ENCODE measurements at regions not wholly inside any gene's neighbourhood (a gene's known extent, or its start where the extent isn't known, plus 50 kb on each side); places are given as distances from the start of the nearest gene placed in this dataset.

DNA sequence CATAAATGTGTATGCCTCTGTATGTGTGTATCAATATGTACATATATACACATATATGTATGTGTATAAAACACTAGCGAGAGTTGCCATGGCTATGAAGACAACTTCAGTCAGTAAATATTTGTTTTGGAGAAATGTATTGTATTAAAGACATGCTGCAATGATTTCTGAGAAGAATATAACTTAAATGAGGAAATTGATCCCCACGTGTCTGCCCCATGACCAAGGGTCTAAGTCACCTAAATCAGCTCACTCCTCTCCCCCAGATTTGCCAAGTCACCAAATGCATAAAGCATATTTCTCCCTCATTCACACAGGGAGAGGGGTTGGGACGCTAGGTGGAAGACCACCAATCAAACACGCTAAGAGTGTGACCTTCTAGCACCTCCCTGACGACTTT lies 58.3 kb upstream of the LYST start:
- TF ChIP-seq FOXK2 (IDR thresholded peaks at IDR 0.05) (no peak), ZNF384 (IDR thresholded peaks at IDR 0.05) (no peak), CTBP1 (IDR thresholded peaks at IDR 0.05; ENCODE audit: borderline replicate concordance) (no peak)
- TF ChIP-seq, protein P1, sequence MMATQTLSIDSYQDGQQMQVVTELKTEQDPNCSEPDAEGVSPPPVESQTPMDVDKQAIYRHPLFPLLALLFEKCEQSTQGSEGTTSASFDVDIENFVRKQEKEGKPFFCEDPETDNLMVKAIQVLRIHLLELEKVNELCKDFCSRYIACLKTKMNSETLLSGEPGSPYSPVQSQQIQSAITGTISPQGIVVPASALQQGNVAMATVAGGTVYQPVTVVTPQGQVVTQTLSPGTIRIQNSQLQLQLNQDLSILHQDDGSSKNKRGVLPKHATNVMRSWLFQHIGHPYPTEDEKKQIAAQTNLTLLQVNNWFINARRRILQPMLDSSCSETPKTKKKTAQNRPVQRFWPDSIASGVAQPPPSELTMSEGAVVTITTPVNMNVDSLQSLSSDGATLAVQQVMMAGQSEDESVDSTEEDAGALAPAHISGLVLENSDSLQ (IDR thresholded peaks at IDR 0.05), result no peak
- POLR2A ChIA-PET, result interaction anchor here (1.5 kb wide), 1 partner anchor 57 kb away, joined by 4 read pairs; no protein-coding TSS in a partner anchor
- CTCF ChIA-PET, result interaction anchor here (0.6 kb wide), 1 partner anchor 194 kb away, joined by 4 read pairs; no protein-coding TSS in a partner anchor
- DNase-seq (ENCODE audit: extremely low spot score), result no peak

DNA sequence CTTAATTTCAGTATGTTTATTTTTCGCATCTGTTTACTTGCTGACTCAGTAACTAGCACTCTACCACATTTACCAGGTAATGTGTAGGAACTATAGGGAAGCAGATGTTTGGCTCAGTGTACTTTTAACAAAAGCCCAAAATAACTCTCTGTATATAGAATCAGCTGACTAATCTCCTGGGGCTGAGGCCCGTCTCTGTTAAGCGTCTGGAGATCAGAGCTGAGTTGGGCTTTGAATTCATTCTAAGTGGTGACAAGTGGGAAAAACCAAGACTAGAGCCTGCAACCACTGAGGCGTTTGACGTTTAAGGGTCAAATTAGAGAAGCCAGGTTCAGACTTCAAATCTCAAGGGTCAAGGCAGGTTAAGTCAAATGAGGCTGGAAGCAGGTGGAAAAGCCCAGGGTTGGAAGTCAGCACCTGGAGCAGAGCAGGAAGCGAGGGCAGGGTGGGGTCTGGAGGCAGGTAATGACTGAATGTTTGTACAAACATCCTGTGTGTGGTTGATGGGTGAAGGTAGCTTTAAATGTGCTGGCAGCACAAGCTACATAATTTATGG lies 56.8 kb upstream of the LYST start:
- CTCF ChIA-PET, result interaction anchor here (1.0 kb wide), 1 partner anchor 11 kb away, joined by 3 read pairs; no protein-coding TSS in a partner anchor
- TF ChIP-seq ELF4 (IDR thresholded peaks at IDR 0.05) (no peak), ZNF384 (IDR thresholded peaks at IDR 0.05) (no peak), FOXM1 (IDR thresholded peaks at IDR 0.05; ENCODE audit: borderline replicate concordance) (no peak), ARNT (IDR thresholded peaks at IDR 0.05) (no peak), SP1 (IDR thresholded peaks at IDR 0.05) (no peak)
- TF ChIP-seq, protein P1 (IDR thresholded peaks at IDR 0.05), result no peak
- DNase-seq (ENCODE audit: extremely low spot score), result no peak
- POLR2A ChIA-PET, result no interaction called here

DNA sequence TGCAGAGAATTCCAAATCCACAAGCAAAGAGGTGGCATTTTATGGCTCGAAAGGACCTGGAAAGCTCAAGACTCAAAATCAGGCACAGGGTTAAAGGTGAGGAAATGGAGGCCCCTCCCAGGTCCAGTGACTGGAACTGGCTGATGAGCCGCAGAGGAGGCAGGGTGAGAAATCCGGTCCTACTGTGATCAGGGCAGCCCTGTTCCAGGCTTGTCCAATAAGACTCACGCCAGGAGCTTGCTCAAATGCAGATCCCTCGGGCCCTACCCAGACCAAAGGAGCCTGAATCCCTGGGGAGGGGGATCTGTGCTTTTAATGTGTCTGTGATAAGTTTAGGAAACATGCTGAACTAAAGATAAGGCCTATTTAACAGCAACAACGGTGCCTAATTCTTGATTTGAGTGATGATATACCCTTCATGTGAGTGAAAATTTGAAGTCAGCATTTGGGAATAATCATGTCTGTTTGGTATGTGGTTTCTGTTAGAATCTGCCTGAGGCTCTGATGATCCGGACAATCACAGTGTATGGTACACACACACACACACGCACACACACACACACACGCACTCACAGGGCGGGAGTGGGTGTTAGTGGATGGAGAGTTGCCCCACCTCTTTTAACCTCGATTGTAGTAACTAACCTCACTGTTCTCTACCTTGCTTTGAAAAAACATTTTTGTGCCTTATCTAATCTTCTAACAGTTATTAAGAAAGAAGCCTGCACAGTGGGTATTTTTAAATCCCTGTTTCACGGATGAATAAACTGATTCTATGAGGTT lies 54.1 kb upstream of the LYST start:
- no peak for DNase-seq (ENCODE audit: extremely low spot score)
- ChIA-PET CTCF (interaction anchor here (0.8 kb wide), 1 partner anchor 51 kb away, joined by 3 read pairs; no protein-coding TSS in a partner anchor), POLR2A (interaction anchor here (1.1 kb wide), 1 partner anchor 9 kb away, joined by 3 read pairs; no protein-coding TSS in a partner anchor)
- no peak for TF ChIP-seq ZNF384 (IDR thresholded peaks at IDR 0.05)
- no peak for TF ChIP-seq SP1 (IDR thresholded peaks at IDR 0.05)
- TF ChIP-seq SUZ12 (IDR thresholded peaks at IDR 0.05), result no peak
- no peak for TF ChIP-seq TARDBP (IDR thresholded peaks at IDR 0.05)
- TF ChIP-seq FOXA1 (IDR thresholded peaks at IDR 0.05), result no peak
- TF ChIP-seq FOXK2 (IDR thresholded peaks at IDR 0.05), result no peak
- no peak for TF ChIP-seq HDGF (IDR thresholded peaks at IDR 0.05; ENCODE audit: borderline replicate concordance)
- TF ChIP-seq L3MBTL2 (conservative IDR thresholded peaks at IDR 0.05), result no peak
- TF ChIP-seq ARNT (IDR thresholded peaks at IDR 0.05), result no peak
- TF ChIP-seq, protein P1 (IDR thresholded peaks at IDR 0.05), result no peak
- no peak for TF ChIP-seq NFRKB (IDR thresholded peaks at IDR 0.05)
- TF ChIP-seq FOXM1 (IDR thresholded peaks at IDR 0.05; ENCODE audit: borderline replicate concordance), result no peak
- TF ChIP-seq ELF4 (IDR thresholded peaks at IDR 0.05), result no peak
- TF ChIP-seq CTBP1 (IDR thresholded peaks at IDR 0.05; ENCODE audit: borderline replicate concordance), result no peak
- no peak for TF ChIP-seq LEF1 (IDR thresholded peaks at IDR 0.05; ENCODE audit: borderline replicate concordance)
- TF ChIP-seq BHLHE40 (IDR thresholded peaks at IDR 0.05; ENCODE audit: borderline replicate concordance), result no peak

DNA sequence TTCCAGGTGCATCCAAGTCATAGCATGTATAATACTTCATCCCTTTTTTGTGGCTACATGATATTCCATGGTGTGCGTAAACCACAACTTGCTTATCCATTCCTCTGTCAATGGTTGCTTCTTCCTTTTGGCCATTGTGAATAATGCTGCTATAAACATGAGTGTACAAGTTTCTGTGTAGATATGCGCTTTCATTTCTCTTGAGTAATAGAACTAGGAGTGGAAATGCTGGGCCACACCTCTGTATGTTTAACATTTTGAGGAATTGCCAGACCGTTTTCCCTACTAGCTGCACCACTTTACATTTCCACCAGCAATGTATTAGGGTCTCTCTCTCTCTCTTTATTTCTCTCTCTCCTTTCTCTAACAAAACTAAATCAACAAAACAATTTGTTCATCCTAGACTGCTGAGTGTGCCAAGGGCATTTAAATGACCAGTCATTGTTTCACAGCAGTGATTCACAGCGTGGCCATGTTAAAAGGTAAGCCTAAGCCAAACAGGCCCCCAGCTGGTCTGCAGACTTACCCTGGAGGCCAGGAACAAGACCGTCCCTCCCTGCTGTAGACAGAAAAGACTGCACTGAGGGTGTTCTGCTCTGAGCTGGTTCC lies 53.2 kb upstream of the LYST start:
- POLR2A ChIA-PET, result interaction anchor here (1.1 kb wide), 1 partner anchor 8 kb away, joined by 3 read pairs; no protein-coding TSS in a partner anchor
- no peak for DNase-seq (ENCODE audit: extremely low spot score)

More for the DNA sequence above, 53.2 kb upstream of the LYST start:
- CTCF ChIA-PET, result interaction anchor here (0.8 kb wide), 1 partner anchor 52 kb away, joined by 3 read pairs; no protein-coding TSS in a partner anchor
- no peak for TF ChIP-seq TARDBP (IDR thresholded peaks at IDR 0.05)
- TF ChIP-seq HDGF (IDR thresholded peaks at IDR 0.05; ENCODE audit: borderline replicate concordance), result no peak
- TF ChIP-seq FOXM1 (IDR thresholded peaks at IDR 0.05; ENCODE audit: borderline replicate concordance), result no peak
- no peak for TF ChIP-seq LEF1 (IDR thresholded peaks at IDR 0.05; ENCODE audit: borderline replicate concordance)
- no peak for TF ChIP-seq ZNF384 (IDR thresholded peaks at IDR 0.05)
- TF ChIP-seq SUZ12 (IDR thresholded peaks at IDR 0.05), result no peak
- no peak for TF ChIP-seq CTBP1 (IDR thresholded peaks at IDR 0.05; ENCODE audit: borderline replicate concordance)
- TF ChIP-seq SP1 (IDR thresholded peaks at IDR 0.05), result no peak
- TF ChIP-seq L3MBTL2 (conservative IDR thresholded peaks at IDR 0.05), result no peak
- TF ChIP-seq ELF4 (IDR thresholded peaks at IDR 0.05), result no peak
- TF ChIP-seq FOXK2 (IDR thresholded peaks at IDR 0.05), result no peak
- no peak for TF ChIP-seq NFRKB (IDR thresholded peaks at IDR 0.05)
- TF ChIP-seq FOXA1 (IDR thresholded peaks at IDR 0.05), result no peak
- no peak for TF ChIP-seq ARNT (IDR thresholded peaks at IDR 0.05)
- TF ChIP-seq, protein P1 (IDR thresholded peaks at IDR 0.05), result no peak
- TF ChIP-seq BHLHE40 (IDR thresholded peaks at IDR 0.05; ENCODE audit: borderline replicate concordance), result no peak

Data from HEK293T (cell line).